OCI-LY1 (cell line): ENCODE measurements at regions not wholly inside any gene's neighbourhood (a gene's known extent, or its start where the extent isn't known, plus 50 kb on each side); places are given as distances from the start of the nearest gene placed in this dataset.

Experiments used
- EZH2 ChIP-seq: fragments of 200-600 bp; sonication (generic), shearing (Covaris generic); IDR thresholded peaks from 2 replicates; pipeline ENCODE4 v1.8.0; 2017; ENCODE audit warnings: borderline replicate concordance, mixed run types, mild to moderate bottlenecking, antibody characterized with exemption, low read length, moderate library complexity, mixed read lengths
- TF ChIP-seq, protein P1 (sequence below): fragments of 200-600 bp; sonication (generic), shearing (Covaris generic); IDR thresholded peaks from 2 replicates; pipeline ENCODE4 v1.5.1; 2017; ENCODE audit warnings: mild to moderate bottlenecking, antibody characterized with exemption, low read length, moderate library complexity, mixed read lengths

DNA sequence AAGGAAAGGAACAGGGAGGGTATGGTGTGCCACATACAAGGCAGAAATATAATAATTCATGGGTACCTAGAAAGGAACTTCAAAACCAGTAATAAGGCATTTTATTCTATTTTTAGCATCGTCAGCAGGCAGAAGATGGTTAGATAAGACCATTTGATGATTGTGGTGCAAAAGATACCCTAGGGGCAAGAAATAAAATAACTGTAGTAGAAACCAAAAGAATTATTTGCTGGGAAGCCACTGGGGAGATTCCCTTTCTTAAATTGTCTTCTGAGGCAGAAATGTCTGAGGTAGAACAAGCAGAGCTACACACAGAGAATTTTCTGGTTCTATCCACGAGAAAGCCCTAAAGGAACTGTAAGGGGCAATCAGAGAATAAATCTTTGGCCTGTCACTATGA, 64.3 kb upstream of the PCGF5 start:
- TF ChIP-seq, protein P1, sequence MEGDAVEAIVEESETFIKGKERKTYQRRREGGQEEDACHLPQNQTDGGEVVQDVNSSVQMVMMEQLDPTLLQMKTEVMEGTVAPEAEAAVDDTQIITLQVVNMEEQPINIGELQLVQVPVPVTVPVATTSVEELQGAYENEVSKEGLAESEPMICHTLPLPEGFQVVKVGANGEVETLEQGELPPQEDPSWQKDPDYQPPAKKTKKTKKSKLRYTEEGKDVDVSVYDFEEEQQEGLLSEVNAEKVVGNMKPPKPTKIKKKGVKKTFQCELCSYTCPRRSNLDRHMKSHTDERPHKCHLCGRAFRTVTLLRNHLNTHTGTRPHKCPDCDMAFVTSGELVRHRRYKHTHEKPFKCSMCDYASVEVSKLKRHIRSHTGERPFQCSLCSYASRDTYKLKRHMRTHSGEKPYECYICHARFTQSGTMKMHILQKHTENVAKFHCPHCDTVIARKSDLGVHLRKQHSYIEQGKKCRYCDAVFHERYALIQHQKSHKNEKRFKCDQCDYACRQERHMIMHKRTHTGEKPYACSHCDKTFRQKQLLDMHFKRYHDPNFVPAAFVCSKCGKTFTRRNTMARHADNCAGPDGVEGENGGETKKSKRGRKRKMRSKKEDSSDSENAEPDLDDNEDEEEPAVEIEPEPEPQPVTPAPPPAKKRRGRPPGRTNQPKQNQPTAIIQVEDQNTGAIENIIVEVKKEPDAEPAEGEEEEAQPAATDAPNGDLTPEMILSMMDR = no peak
- no peak for TF ChIP-seq EZH2
